Fibroblast of gingiva (primary cell): ENCODE measurements at regions not wholly inside any gene's neighbourhood (a gene's known extent, or its start where the extent isn't known, plus 50 kb on each side); places are given as distances from the start of the nearest gene placed in this dataset.
"Not testable (repeated sequence)": the region's sequence is repeated elsewhere in the genome, so short reads cannot be mapped to it uniquely, and the experiment has no call there.

Experiments used
- DNase-seq: peaks from one replicate; pipeline ENCODE4 v3.0.0-alpha.2; 2011; ENCODE audit warnings: low read depth

GRCh38 chr4:32574803-32575202, 1854.6 kb downstream of the PCDH7 start:
- no peak for DNase-seq

GRCh38 chr4:32589097-32589496, 1868.9 kb downstream of the PCDH7 start:
- no peak for DNase-seq

DNA sequence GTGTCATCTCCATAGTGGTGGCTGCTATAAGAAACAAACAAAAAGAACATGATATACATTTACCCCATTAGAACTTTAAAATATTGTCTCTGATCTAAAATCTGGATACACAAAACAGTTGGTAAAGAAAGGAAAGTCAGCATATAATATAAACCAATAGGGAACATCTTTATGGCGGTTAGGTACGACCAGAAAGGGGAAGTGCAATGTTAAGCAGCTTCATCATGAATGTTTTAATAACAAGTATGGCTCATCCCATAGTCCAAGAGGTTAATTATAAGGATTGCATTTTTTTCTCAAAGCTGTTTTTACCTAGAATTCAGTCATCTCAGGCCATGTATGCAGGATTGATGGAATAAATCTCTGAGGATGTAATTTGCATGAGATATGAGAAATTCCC, 1869.7 kb downstream of the PCDH7 start:
- DNase-seq, result no peak

- DNase-seq, result no peak
These were observed 1877.2 kb downstream of the PCDH7 start for GRCh38 chr4:32597354-32597753.

GRCh38 chr4:32601848-32602247, 1881.7 kb downstream of the PCDH7 start:
- DNase-seq, result no peak

DNA sequence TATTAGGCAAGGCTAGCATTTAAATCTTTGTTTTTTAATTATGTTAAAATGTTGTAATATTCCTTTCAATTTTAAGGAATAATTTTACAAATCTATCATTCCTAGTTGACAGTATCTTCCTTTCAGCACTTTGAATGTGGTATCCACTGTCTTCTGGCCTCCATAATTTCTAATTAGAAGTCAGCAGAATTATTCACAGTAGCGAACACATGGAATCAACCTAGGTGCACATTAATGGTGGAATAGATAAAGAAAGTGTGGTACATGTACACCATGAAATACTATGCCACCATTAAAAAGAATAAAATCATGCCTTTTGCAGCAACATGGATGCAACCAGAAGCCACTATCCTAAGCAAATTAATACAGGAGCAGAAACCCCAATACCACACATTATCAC, 1887.8 kb downstream of the PCDH7 start:
- DNase-seq, result no peak

DNA sequence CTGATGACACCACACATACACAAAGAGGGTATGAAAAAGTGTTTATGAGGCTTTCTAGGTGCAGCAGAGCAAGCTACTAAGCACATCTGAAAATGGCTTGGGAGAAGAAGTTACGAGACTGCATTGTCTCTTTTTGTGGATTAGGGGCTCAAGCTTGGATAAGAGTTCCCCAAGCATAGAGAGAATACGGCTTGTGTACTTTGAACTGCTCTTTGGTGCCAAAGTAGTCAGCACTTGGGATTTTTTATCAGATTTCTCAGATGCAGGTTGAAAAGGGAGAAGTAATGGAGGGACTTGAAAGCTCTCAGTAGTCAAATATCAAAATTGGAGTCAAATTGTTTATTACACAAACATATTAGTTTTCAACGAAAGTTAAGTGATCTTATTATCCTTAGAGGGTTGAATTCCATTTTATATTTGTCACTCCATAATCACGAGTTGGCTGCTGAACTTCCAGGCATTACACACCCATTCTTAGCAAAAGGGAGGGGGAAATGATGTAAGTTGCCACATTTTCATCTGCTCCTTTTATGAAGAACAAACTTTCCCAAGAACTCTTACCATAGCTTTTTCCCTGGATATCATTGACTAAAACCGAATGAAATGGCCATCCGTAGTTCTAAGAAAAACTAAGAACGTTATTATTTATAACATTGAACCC, 1904.9 kb downstream of the PCDH7 start:
- peak; percentile 7 for DNase-seq

GRCh38 chr4:32625687-32626337, 1905.6 kb downstream of the PCDH7 start:
- no peak for DNase-seq

GRCh38 chr4:32631831-32632230, 1911.7 kb downstream of the PCDH7 start:
- no peak for DNase-seq

GRCh38 chr4:32633421-32633820, 1913.3 kb downstream of the PCDH7 start:
- no peak for DNase-seq

GRCh38 chr4:32645653-32646052, 1925.5 kb downstream of the PCDH7 start:
- no peak for DNase-seq

GRCh38 chr4:32658019-32658418, 1937.8 kb downstream of the PCDH7 start:
- no peak for DNase-seq

DNA sequence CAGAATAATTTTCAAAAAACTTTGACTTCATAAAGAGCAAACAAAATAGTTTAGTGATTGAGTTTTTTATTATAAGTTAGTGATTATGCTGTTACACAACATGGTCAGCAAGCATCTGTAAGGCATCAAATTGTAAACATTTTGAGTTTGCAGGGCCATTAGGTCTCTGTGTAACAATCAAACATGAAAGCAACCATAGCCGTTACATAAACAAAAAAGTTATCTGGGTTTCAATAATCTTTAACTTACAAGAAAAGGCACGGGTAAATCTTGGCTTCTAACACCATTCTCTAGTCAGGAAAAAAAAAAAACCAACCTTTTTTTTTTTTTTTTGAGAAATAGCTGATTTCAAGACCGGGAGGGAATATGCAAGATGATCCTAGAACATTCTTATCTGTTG, 1941.1 kb downstream of the PCDH7 start:
- DNase-seq, result no peak

- no peak for DNase-seq
These were observed 1942.6 kb downstream of the PCDH7 start for GRCh38 chr4:32662803-32663202.

DNA sequence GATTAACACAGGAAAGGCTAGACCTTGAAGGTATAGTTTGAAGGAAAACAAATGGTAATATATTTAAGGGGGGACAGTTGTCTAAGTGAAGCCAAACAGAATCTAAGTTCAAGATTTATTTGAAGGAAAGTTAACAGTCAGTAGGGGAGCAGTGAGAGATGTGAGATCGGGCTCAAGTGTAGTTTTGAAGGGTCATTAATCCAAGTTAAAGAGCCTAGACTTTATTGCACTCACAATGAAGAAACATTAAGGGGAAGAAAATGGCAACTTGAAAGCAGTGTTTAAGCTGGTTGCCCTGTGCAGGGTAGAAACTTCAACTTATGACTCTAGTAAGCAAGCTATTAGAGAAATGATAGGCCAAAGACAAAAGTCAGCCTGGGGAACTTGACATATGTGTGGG, 1952.2 kb downstream of the PCDH7 start:
- no peak for DNase-seq

GRCh38 chr4:32680946-32681345, 1960.8 kb downstream of the PCDH7 start:
- no peak for DNase-seq

DNA sequence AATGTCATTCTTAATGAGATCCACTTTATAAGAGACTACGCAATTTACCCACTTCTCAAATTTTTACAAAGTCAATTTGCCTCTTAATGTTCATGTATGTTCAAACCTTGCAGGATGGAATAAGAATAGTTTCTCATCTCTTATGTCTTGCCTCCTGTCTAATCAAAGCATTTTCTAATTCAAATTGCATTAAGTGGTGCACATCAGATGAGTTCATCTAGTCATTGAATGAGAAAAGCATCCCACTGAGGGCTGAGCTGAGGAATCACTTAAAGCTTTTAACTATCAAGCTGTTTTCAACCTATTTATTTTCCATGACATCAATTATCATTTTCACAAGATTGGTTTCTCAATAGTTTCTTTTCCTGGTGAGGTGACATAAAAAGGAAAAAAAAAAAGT, 1964.0 kb downstream of the PCDH7 start:
- DNase-seq, result no peak

GRCh38 chr4:32686123-32686522, 1966.0 kb downstream of the PCDH7 start:
- no peak for DNase-seq

DNA sequence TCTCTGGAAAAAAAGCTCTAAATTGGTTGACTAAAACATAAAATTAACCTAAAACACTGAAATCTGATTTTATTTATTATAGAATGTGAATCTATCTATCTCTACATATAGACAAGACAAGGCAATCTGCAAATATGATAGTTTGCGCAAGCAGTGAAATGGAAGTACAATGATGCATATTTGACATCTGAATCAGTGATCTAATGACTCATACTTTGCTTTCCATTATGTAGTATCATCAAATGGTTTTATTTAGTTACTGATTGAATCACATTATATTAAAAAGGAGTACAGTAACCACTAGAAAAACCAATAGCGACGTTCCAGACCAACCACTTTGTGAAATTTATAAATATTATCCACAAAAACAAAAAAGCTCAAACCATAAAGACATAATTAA, 1969.3 kb downstream of the PCDH7 start:
- DNase-seq, result no peak

- DNase-seq, result no peak
These were observed 1977.2 kb downstream of the PCDH7 start for GRCh38 chr4:32697281-32697814.

- no peak for DNase-seq
These were observed 1980.7 kb downstream of the PCDH7 start for GRCh38 chr4:32700838-32701237.

DNA sequence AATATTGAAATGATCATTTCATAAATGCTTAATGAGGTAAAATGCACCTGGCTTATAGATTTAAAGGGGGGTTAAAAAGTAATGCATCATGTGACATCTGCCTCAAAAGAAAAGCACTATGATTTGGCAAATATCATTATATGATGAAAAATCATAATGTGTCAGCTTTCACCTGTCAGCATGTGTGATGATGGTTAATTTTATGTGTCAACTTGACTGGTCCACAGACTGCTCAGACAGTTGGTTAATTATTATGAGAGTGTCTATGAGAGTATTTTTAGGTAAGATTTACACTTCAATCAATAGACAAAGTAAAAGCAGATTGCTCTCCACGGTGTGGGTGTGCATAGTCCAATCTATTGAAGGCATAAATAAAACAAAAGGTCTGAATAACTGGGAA, 1986.7 kb downstream of the PCDH7 start:
- DNase-seq, result no peak

DNA sequence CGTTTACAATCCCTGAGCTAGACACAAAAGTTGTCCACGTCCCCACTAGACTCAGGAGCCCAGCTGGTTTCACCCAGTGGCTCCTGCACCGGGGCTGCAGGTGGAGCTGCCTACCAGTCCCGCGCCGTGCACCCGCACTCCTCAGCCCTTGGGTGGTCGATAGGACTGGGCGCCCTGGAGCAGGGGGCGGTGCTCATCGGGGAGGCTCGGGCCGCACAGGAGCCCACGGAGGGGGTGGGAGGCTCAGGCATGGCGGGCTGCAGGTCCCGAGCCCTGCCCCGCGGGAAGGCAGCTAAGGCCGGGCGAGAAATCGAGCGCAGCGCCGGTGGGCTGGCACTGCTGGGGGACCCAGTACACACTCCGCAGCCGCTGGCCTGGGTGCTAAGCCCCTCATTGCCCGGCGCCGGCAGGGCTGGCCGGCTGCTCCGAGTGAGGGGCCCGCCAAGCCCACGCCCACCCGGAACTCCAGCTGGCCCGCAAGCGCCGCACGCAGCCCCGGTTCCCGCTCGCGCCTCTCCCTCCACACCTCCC, 1996.0 kb downstream of the PCDH7 start:
- DNase-seq, result not testable (repeated sequence)
